BE2C (cell line): ENCODE measurements at regions not wholly inside any gene's neighbourhood (a gene's known extent, or its start where the extent isn't known, plus 50 kb on each side); places are given as distances from the start of the nearest gene placed in this dataset.

Source experiments
- DNase-seq: peaks from one replicate; pipeline ENCODE4 v3.0.0-alpha.2; 2020
- H3K27me3 ChIP-seq: fragments of 250-450 bp; sonication (Bioruptor Pico); 2 replicates; pipeline ENCODE4 v1.5.1; 2020; ENCODE audit warnings: mild to moderate bottlenecking
- H3K36me3 ChIP-seq: fragments of 250-450 bp; sonication (Bioruptor Pico); 2 replicates; pipeline ENCODE4 v1.5.1; 2020; ENCODE audit warnings: mild to moderate bottlenecking
- H3K4me1 ChIP-seq: fragments of 250-450 bp; sonication (Bioruptor Pico); 2 replicates; pipeline ENCODE4 v1.5.1; 2020
- H3K4me3 ChIP-seq: 2 replicates; pipeline ENCODE4 v1.5.1; 2011; ENCODE audit warnings: low read depth, low read length
- H3K9me3 ChIP-seq: fragments of 250-450 bp; sonication (Bioruptor Pico); 2 replicates; pipeline ENCODE4 v1.5.1; 2020
- CTCF ChIP-seq: IDR thresholded peaks from 2 replicates; pipeline ENCODE4 v1.5.1; 2012; ENCODE audit warnings: mild to moderate bottlenecking, low read depth, low read length

GRCh38 chr5:96565582-96566265 is 96.5 kb upstream of the CAST start:
- Histone ChIP-seq H3K4me3 (no peak overlapping the region), H3K36me3 (no peaks in the 10 kb centered on the region), H3K4me1 (no peaks in the 10 kb centered on the region), H3K27me3 (no peaks in the 10 kb centered on the region), H3K9me3 (no peaks in the 10 kb centered on the region; the same call in 1 of the 2 replicates)
- no peak for TF ChIP-seq CTCF
- no peak for DNase-seq

GRCh38 chr5:96566833-96567587 is 95.2 kb upstream of the CAST start:
- no peaks in the 10 kb centered on the region for H3K4me1 ChIP-seq
- TF ChIP-seq CTCF: no peak
- no peak for DNase-seq
- H3K27me3 ChIP-seq: no peaks in the 10 kb centered on the region
- H3K9me3 ChIP-seq: no peaks in the 10 kb centered on the region; the same call in 1 of the 2 replicates
- no peak overlapping the region for H3K4me3 ChIP-seq
- no peaks in the 10 kb centered on the region for H3K36me3 ChIP-seq

GRCh38 chr5:96569332-96569731 is 92.8 kb upstream of the CAST start:
- no peaks in the 10 kb centered on the region for H3K36me3 ChIP-seq
- H3K9me3 ChIP-seq: no peaks in the 10 kb centered on the region; the same call in 1 of the 2 replicates
- H3K4me3 ChIP-seq: no peak overlapping the region
- no peaks in the 10 kb centered on the region for H3K4me1 ChIP-seq
- TF ChIP-seq CTCF: no peak
- DNase-seq: no peak
- H3K27me3 ChIP-seq: no peaks in the 10 kb centered on the region

DNA sequence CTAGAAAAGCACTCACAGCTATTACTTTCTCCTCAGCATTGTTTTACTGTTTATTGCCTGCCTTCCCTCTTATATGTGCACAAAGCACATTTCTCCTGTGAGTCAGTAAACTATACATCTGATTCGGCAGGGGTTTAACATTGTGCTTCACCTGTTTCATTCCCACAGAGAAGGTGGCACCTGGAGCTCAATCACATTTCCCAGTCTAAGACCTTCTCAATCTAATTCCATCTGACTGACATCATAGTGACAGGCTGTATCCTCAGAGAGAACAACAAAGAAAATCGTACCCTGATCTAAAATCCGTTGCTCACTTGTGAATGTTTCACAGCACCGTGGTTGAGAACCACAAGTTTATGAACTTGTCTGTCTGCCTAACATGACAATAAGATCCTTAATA is 92.4 kb upstream of the CAST start:
- no peak for DNase-seq
- Histone ChIP-seq H3K4me3 (no peak overlapping the region), H3K9me3 (no peaks in the 10 kb centered on the region; the same call in 1 of the 2 replicates), H3K4me1 (no peaks in the 10 kb centered on the region), H3K36me3 (no peaks in the 10 kb centered on the region), H3K27me3 (no peaks in the 10 kb centered on the region)
- no peak for TF ChIP-seq CTCF

- no peak for DNase-seq
These were observed 89.2 kb upstream of the CAST start for GRCh38 chr5:96572864-96573512.

More at GRCh38 chr5:96572864-96573512, 89.2 kb upstream of the CAST start:
- no peak for TF ChIP-seq CTCF
- no peak overlapping the region for H3K4me3 ChIP-seq
- H3K4me1 ChIP-seq: no peaks in the 10 kb centered on the region
- H3K9me3 ChIP-seq: no peaks in the 10 kb centered on the region; the same call in 1 of the 2 replicates
- H3K36me3 ChIP-seq: no peaks in the 10 kb centered on the region
- no peaks in the 10 kb centered on the region for H3K27me3 ChIP-seq
